Mesothelial cell of epicardium (in vitro differentiated cells): ENCODE measurements at regions not wholly inside any gene's neighbourhood (a gene's known extent, or its start where the extent isn't known, plus 50 kb on each side); places are given as distances from the start of the nearest gene placed in this dataset.

Source experiments
- DNase-seq, 2 experiments: peaks; one replicate each; pipeline ENCODE4 v3.0.0; 2021; ENCODE audit warnings: low spot score in 2 of 2; ENCODE audit not compliant: unreplicated experiment in 2 of 2
- H3K27ac Mint-ChIP-seq: 2 replicates; pipeline ENCODE4 v1.8.0; 2021; ENCODE audit warnings: mixed read lengths
- H3K27me3 Mint-ChIP-seq: 2 replicates; pipeline ENCODE4 v1.8.0; 2021; ENCODE audit warnings: low read depth, mixed read lengths
- H3K36me3 Mint-ChIP-seq: 2 replicates; pipeline ENCODE4 v1.8.0; 2021; ENCODE audit warnings: mixed read lengths
- H3K4me1 Mint-ChIP-seq: 2 replicates; pipeline ENCODE4 v1.8.0; 2021; ENCODE audit warnings: mixed read lengths
- H3K4me3 Mint-ChIP-seq: 2 replicates; pipeline ENCODE4 v1.8.0; 2021; ENCODE audit warnings: mild to moderate bottlenecking, moderate library complexity, mixed read lengths
- H3K9me3 Mint-ChIP-seq: 2 replicates; pipeline ENCODE4 v1.8.0; 2021; ENCODE audit warnings: mixed read lengths
- TF ChIP-seq, protein P1 (sequence below): fragments of 200-600 bp; sonication (generic); IDR thresholded peaks from one replicate; pipeline ENCODE4 v1.5.0; 2021; ENCODE audit warnings: antibody characterized with exemption; ENCODE audit not compliant: unreplicated experiment

DNA sequence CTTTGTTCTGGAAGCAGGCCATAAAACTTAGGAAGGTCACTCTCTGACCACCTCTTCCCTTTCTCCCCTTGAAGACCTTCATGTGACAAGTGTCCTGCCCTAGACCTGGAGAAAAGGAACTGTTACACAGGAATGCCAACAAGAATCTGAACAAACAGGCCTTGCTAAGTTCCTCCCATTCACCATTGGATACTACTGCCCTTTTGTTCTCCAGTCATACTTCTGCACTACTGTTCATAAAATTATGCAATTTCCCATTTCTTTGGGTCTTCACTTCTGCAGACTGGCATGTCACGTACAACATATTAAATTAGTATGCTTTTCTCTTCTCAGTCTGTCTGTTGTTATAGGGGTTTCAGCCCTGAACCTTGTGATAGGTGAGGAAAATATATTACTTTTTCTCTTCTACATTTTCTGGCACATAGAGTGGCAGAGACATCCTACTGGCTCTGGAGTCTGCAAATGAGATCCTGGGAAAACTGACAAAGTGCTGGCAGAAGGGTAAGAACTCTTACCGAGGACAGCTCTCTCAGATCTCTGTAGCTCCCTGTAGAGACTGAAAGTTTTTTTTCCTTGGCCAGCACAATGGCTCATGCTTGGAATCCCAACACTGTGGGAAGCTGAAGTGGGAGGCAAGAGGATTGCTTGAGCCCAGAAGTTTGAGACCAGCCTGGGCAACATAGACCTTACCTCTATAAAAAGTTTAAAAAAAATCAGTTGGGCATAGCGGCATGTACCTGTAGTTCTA is 87.6 kb upstream of the SPRY2 start:
- no peak overlapping the region for H3K27ac Mint-ChIP-seq
- H3K4me3 Mint-ChIP-seq = no peak overlapping the region
- no peaks in the 10 kb centered on the region for H3K27me3 Mint-ChIP-seq
- no peaks in the 10 kb centered on the region for H3K4me1 Mint-ChIP-seq
- TF ChIP-seq, protein P1, sequence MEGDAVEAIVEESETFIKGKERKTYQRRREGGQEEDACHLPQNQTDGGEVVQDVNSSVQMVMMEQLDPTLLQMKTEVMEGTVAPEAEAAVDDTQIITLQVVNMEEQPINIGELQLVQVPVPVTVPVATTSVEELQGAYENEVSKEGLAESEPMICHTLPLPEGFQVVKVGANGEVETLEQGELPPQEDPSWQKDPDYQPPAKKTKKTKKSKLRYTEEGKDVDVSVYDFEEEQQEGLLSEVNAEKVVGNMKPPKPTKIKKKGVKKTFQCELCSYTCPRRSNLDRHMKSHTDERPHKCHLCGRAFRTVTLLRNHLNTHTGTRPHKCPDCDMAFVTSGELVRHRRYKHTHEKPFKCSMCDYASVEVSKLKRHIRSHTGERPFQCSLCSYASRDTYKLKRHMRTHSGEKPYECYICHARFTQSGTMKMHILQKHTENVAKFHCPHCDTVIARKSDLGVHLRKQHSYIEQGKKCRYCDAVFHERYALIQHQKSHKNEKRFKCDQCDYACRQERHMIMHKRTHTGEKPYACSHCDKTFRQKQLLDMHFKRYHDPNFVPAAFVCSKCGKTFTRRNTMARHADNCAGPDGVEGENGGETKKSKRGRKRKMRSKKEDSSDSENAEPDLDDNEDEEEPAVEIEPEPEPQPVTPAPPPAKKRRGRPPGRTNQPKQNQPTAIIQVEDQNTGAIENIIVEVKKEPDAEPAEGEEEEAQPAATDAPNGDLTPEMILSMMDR = no peak
- H3K9me3 Mint-ChIP-seq = peaks cover 19% of the 10 kb centered on the region
- H3K36me3 Mint-ChIP-seq = peaks cover 8% of the 10 kb centered on the region
- no peak for DNase-seq

DNA sequence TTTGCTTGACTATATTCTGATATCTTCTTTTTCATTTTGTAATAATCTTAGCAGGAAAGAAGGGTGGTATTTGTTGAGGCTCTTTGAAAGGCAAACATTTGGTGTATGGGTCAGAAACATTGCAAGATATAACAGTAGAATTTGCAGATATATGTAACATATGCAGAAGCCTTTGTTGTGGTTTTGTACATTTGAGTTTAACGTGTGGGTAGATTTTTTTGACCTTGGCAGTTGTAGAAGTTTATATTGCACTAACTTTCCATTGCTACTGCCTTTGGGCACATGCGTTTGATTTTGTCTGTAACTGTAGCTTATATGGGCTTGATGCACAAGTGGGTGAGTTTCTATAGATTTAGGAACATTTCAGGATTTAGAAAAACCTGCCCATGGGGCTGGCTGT is 78.5 kb upstream of the SPRY2 start:
- TF ChIP-seq, protein P1 = no peak
- Mint-ChIP-seq H3K4me3 (no peak overlapping the region), H3K9me3 (peaks cover 51% of the 10 kb centered on the region), H3K36me3 (peaks cover 18% of the 10 kb centered on the region), H3K27ac (no peak overlapping the region), H3K27me3 (no peaks in the 10 kb centered on the region), H3K4me1 (no peaks in the 10 kb centered on the region)
- DNase-seq = no peak

DNA sequence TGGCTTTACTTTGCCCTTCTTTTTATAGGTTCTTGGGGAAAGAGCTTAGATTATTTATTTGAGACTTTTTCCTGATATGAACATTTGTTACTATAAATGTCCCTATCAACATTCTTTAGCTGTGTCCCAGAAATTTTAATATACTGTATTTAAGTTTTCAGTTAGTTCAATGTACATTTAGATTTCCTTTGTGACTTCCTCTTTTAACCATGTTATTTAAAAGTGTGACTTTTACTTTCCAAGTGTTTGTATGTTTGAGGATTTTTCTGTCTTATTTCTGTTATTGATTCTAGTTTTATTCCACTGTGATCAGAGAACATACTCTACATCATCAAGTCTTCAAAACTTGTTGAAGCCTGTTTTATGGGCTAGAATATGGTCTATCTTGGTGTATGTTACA is 72.7 kb upstream of the SPRY2 start:
- no peak for DNase-seq
- H3K4me1 Mint-ChIP-seq = no peaks in the 10 kb centered on the region
- no peak overlapping the region for H3K4me3 Mint-ChIP-seq
- peaks cover 36% of the 10 kb centered on the region for H3K9me3 Mint-ChIP-seq
- TF ChIP-seq, protein P1 = no peak
- peaks cover 7% of the 10 kb centered on the region for H3K36me3 Mint-ChIP-seq
- H3K27me3 Mint-ChIP-seq = no peaks in the 10 kb centered on the region
- H3K27ac Mint-ChIP-seq = no peak overlapping the region

DNA sequence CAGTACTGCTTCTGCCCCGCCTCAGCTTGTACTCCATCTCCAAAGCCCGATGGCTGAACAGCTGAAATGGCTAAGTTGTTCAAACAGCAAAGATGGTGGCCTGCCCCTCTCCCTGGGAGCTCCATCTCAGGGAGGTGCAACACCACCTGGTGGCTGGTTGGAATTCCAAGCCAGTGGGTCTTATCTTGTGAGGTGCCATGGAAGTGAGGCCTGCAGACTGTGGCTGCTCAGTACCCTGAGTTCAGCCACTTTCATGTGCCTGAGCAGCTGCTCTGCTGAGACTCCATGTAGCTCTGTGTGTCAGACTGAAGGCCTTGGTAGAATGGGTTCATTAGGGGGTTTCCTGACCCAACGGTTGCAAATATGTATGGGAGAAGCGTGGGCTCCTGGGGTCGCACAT is 67.3 kb upstream of the SPRY2 start:
- Mint-ChIP-seq H3K9me3 (peaks cover 37% of the 10 kb centered on the region), H3K27ac (no peak overlapping the region), H3K4me3 (no peak overlapping the region), H3K36me3 (peaks cover 14% of the 10 kb centered on the region), H3K4me1 (no peaks in the 10 kb centered on the region), H3K27me3 (no peaks in the 10 kb centered on the region)
- DNase-seq = no peak
- TF ChIP-seq, protein P1 = no peak

DNA sequence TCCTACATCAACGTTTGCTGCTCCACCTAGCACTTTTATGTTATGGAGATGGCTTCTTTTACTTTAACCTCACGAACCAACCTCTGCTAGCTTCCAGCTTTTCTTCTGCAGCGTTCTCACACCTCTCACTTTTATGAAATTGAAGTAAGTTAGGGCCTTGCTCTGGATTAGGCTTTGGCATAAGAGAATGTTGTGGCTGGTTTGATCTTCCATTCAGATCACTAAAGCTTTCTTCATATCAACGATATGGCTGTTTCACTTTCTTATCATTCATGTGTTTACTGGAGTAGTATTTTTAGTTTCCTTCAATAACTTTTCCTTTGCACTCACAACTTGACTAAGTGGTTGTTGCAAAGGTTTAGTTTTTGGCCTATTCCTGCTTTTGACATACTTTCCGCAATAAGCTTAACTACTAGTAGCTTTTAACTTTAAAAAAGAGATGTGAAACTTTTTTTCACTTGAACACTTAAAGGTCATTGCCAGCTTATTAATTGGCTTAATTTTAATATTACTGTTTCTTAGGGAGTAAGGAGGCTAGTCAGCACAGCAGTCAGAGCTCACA is 60.0 kb upstream of the SPRY2 start:
- no peak for DNase-seq
- H3K36me3 Mint-ChIP-seq = peaks cover 12% of the 10 kb centered on the region
- no peak overlapping the region for H3K27ac Mint-ChIP-seq
- peaks cover 31% of the 10 kb centered on the region for H3K9me3 Mint-ChIP-seq
- no peaks in the 10 kb centered on the region for H3K27me3 Mint-ChIP-seq
- no peak overlapping the region for H3K4me3 Mint-ChIP-seq
- TF ChIP-seq, protein P1 = no peak
- no peaks in the 10 kb centered on the region for H3K4me1 Mint-ChIP-seq
